Suprapubic skin (tissue), 3 donors: ENCODE measurements at regions not wholly inside any gene's neighbourhood (a gene's known extent, or its start where the extent isn't known, plus 50 kb on each side); places are given as distances from the start of the nearest gene placed in this dataset.

Experiments used
- CTCF ChIP-seq, 2 donors: fragments of 200-600 bp in 1 of 2; fragments of 450-650 bp in 1 of 2; sonication (generic) in 1 of 2; IDR thresholded peaks; one replicate each; pipeline ENCODE4 v1.5.1; 2016 to 2019; ENCODE audit warnings: antibody characterized with exemption in 2 of 2, mild to moderate bottlenecking in 1 of 2, moderate library complexity in 1 of 2
- POLR2A ChIP-seq, 2 donors: fragments of 450-650 bp; IDR thresholded peaks; one replicate each; pipeline ENCODE4 v1.6.1; 2017; ENCODE audit warnings: antibody characterized with exemption in 2 of 2, mild to moderate bottlenecking in 2 of 2, moderate library complexity in 2 of 2

DNA sequence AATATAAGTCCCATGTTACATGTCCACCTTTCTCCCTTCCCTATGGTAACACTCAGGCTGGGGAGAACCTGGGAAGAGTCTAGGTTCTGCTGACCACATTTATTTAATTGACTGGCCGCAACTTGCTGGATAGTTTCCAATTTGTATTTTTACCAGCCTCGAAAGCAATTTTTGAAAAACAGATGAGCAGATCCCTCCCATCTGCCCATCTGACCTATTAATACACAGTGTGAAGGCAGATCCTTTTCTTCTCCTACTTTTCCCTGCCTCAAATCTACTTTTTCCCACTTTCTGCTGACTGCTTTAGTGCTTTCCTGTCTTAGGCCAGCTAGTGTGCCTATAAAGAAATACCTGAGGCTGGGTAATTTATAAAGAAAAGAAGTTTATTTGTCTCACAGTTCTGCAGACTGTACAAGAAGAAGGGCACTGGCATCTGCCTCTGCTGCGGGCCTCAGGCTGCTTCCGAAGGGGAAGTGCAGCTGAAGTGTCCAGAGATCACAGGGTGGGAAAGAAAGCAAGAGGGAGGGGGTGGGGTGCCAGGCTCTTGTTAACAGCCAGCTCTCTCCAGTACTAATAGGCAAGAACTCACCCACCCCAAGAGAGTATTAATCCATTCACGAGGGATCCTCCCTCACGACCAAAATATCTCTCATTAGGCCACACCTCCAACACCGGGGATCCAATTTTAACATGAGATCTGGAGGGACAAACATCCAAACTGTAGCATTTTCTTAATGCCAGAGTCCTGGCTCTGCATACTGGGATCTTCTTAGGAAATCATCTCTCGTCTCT is 336.0 kb upstream of the IGFBP3 start:
- no peak for TF ChIP-seq POLR2A (IDR thresholded peaks at IDR 0.05)
- no peak for TF ChIP-seq CTCF (IDR thresholded peaks at IDR 0.05)
